ENCODE measurements at regions not wholly inside any gene's neighbourhood (a gene's known extent, or its start where the extent isn't known, plus 50 kb on each side); places are given as distances from the start of the nearest gene placed in this dataset.

DNA sequence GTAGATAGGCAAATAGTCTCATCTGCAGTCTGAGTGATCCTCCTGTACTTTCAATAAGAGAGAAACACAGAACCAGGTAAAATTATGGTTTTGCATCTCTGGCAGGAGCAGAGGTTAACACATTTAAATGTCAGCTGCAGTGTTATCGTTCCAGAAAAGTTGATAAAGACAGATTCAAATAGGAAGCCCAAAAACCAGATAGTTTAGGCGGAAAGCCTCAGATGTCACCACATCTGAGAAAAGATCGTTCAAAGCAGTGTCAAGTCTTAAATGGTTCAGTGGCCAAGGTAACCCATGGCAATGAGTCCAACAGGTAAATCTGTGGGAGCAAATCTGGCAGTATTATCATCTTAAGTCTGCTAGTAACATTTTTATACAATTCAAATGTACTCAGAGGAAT lies 542.1 kb upstream of the MEF2C start:
- no peak for DNase-seq (ENCODE audit: low read depth)
- no peak overlapping the region for H3K4me3 ChIP-seq (ENCODE audit: low read length)
- TF ChIP-seq, protein P1, sequence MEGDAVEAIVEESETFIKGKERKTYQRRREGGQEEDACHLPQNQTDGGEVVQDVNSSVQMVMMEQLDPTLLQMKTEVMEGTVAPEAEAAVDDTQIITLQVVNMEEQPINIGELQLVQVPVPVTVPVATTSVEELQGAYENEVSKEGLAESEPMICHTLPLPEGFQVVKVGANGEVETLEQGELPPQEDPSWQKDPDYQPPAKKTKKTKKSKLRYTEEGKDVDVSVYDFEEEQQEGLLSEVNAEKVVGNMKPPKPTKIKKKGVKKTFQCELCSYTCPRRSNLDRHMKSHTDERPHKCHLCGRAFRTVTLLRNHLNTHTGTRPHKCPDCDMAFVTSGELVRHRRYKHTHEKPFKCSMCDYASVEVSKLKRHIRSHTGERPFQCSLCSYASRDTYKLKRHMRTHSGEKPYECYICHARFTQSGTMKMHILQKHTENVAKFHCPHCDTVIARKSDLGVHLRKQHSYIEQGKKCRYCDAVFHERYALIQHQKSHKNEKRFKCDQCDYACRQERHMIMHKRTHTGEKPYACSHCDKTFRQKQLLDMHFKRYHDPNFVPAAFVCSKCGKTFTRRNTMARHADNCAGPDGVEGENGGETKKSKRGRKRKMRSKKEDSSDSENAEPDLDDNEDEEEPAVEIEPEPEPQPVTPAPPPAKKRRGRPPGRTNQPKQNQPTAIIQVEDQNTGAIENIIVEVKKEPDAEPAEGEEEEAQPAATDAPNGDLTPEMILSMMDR (conservative IDR thresholded peaks at IDR 0.05; ENCODE audit: low read depth, low read length) = no peak

DNA sequence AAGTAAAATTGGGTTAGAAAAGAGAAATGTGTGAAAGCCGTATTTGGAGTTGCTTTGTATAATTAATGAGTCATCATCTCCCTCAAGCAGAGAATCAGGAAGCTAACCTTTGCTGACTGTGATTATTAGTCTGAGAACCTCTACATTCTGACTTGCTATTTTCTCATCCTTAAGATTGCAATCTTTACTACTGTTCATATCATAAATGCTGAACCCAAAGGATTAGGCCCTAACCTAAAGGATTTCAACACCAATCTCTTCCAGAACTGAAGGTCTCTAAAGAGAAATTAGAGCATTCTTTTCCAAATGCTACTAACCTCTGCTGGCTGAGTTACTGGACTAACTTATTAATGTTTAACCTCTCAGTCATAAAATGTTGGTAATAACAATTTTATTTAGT lies 538.1 kb upstream of the MEF2C start:
- peak; percentile 73 for DNase-seq (ENCODE audit: low read depth)

DNA sequence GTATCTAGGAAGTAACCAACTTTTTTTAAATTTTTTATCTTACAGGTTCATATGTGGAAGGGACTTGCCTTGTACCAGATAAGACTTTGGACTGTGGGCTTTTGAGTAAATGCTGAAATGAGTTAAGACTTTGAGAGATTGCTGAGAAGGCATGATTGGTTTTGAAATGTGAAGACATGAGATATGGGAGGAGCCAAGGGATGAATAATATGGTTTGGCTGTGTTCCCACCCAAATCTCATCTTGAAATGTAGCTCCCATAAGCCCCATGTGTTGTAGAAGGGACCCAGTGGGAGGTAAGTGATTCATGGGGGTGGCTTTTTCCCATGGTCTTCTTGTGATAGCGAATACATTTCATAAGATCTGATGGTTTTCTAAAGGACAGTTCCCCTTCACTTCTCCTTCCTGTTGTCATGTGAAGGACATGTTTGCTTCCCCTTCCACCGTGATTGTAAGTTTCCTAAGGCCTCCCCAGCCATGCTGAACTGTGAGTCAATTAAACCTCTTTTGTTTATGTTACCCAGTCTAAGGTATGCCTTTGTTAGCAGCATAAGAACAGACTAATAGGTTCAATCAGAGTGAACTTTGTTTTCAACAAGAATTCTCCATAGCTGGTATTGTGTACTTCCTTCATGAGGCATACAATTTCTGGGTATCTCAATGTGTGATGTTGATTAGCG lies 535.6 kb upstream of the MEF2C start:
- TF ChIP-seq, protein P1 (conservative IDR thresholded peaks at IDR 0.05; ENCODE audit: low read depth, low read length) = no peak

More for the DNA sequence above, 538.1 kb upstream of the MEF2C start:
- TF ChIP-seq, protein P1 (conservative IDR thresholded peaks at IDR 0.05; ENCODE audit: low read depth, low read length) = no peak
- H3K4me3 ChIP-seq (ENCODE audit: low read length) = no peak overlapping the region

DNA sequence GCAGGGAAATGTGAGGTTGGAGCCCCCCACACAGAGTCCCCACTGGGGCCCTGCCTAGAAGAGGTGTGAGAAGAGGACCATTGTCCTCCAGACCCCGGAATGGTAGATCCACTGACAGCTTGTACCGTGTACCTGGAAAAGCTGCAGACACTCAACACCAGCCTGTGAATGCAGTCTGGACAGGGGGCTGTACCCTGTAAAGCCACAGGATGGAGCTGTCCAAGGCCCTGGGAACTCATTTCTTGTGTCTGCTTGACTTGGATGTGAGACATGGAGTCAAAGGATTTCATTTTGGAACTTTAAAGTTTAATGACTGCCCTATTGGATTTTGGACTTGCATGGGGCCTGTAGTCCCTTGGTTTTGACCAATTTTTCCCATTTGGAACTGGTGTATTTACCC lies 535.0 kb upstream of the MEF2C start:
- TF ChIP-seq, protein P1 (conservative IDR thresholded peaks at IDR 0.05; ENCODE audit: low read depth, low read length) = peak; percentile 21
- DNase-seq (ENCODE audit: low read depth) = no peak
- H3K4me3 ChIP-seq (ENCODE audit: low read length) = no peak overlapping the region

More for the DNA sequence above, 535.6 kb upstream of the MEF2C start:
- DNase-seq (ENCODE audit: low read depth) = no peak
- H3K4me3 ChIP-seq (ENCODE audit: low read length) = no peak overlapping the region

DNA sequence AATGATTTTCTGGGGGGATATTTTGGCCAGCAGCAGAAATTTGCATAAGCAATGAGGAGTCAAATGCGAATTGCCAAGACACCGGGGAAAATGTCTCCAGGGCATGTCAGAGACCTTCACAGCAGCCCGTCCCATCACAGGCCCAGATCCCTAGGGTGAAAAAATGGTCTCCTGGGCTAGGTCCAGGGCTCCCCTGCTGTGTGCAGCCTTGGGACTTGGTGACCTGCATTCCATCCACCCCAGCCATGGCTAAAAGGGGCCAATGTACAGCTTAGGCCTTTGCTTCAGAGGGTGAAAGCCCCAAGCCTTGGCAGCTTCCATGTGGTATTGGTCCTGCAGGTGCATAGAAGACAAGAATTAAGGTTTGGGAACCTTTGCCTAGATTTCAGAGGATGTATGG lies 534.5 kb upstream of the MEF2C start:
- H3K4me3 ChIP-seq (ENCODE audit: low read length) = no peak overlapping the region

DNA sequence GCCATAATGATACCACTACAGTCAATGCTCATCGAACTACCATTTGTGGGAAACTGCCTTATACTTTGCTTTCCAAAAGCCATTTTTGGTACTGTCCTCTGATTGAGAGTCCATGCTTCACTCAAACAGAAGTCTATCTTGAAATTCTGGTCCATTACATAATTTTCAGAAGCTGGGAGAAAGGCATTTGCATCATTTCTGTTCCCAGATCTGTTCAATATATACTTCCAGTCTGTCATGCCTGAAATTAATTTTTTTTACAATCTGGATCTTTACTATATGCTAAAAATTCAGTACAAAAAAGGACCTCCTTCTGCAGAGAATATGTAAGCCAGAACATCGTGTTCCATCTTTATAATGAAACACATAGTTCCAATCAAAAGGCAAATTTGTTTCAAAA lies 528.9 kb upstream of the MEF2C start:
- H3K4me3 ChIP-seq (ENCODE audit: low read length) = no peak overlapping the region
- DNase-seq (ENCODE audit: low read depth) = no peak
- TF ChIP-seq, protein P1 (conservative IDR thresholded peaks at IDR 0.05; ENCODE audit: low read depth, low read length) = no peak

More for the DNA sequence above, 534.5 kb upstream of the MEF2C start:
- DNase-seq (ENCODE audit: low read depth) = no peak
- TF ChIP-seq, protein P1 (conservative IDR thresholded peaks at IDR 0.05; ENCODE audit: low read depth, low read length) = no peak

DNA sequence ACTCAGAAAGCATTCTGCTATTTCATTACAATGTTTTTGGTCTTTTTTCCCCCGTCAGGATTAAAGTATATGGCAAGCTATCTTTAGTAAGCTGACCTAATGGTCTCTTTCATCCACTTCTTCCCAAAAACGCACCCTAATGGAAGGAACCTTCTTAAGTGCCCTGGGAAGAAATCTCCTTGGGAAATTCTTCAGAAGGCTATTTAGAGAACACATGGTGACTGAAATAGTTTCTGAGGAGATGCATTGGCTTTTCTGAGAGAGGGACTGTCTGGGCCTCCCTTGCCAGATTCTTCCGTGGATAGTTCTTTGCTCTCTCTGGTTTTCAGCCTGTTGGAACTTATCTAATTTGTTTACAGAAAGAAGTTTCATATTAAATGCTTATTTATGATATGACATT lies 524.1 kb upstream of the MEF2C start:
- no peak overlapping the region for H3K4me3 ChIP-seq (ENCODE audit: low read length)
- no peak for DNase-seq (ENCODE audit: low read depth)
- TF ChIP-seq, protein P1 (conservative IDR thresholded peaks at IDR 0.05; ENCODE audit: low read depth, low read length) = no peak

All from retinal pigment epithelial cell (primary cell).